ENCODE measurements at regions not wholly inside any gene's neighbourhood (a gene's known extent, or its start where the extent isn't known, plus 50 kb on each side); places are given as distances from the start of the nearest gene placed in this dataset.

- CTCF ChIA-PET = interaction anchor here (0.6 kb wide), 1 partner anchor 480 kb away, joined by 3 read pairs; no protein-coding TSS in a partner anchor
- no peaks in the 10 kb centered on the region for H3K4me1 ChIP-seq (ENCODE audit: control insufficient read depth, insufficient read depth, low read length)
- TF ChIP-seq ZSCAN23 (tag by site-specific recombination; IDR thresholded peaks at IDR 0.05) (no peak), ZNF155 (tag by site-specific recombination; IDR thresholded peaks at IDR 0.05) (no peak), ZNF610 (tag by site-specific recombination; IDR thresholded peaks at IDR 0.05; ENCODE audit: borderline replicate concordance) (no peak)
- no peak overlapping the region for H3K27ac ChIP-seq (ENCODE audit: extremely low read depth, low read depth, low read length)
- POLR2A ChIA-PET = no interaction called here
- no peaks in the 10 kb centered on the region for H3K9me3 ChIP-seq (ENCODE audit: control insufficient read depth, insufficient read depth, low read depth, low read length)
- H3K36me3 ChIP-seq (ENCODE audit: control insufficient read depth in 2 of 2, insufficient read depth in 1 of 2, low read length in 2 of 2) = no peaks in the 10 kb centered on the region
- no peak overlapping the region for H3K4me3 ChIP-seq (ENCODE audit: low read depth, low read length)
These were observed 613.1 kb downstream of the MID1IP1 start for GRCh38 chrX:39414290-39414854.

- Histone ChIP-seq H3K4me3 (ENCODE audit: low read depth, low read length) (no peak overlapping the region), H3K27ac (ENCODE audit: extremely low read depth, low read depth, low read length) (no peak overlapping the region), H3K36me3 (ENCODE audit: control insufficient read depth in 2 of 2, insufficient read depth in 1 of 2, low read length in 2 of 2) (no peaks in the 10 kb centered on the region), H3K9me3 (ENCODE audit: control insufficient read depth, insufficient read depth, low read depth, low read length) (no peaks in the 10 kb centered on the region), H3K4me1 (ENCODE audit: control insufficient read depth, insufficient read depth, low read length) (no peaks in the 10 kb centered on the region)
- TF ChIP-seq BCL11A (tag by site-specific recombination; IDR thresholded peaks at IDR 0.05; ENCODE audit: low read depth) (no peak), YY1 (tag by site-specific recombination; IDR thresholded peaks at IDR 0.05) (no peak), BCL11B (tag by site-specific recombination; IDR thresholded peaks at IDR 0.05; ENCODE audit: low read depth) (no peak), ZNF26 (tag by site-specific recombination; IDR thresholded peaks at IDR 0.05) (no peak), ZEB2 (tag by site-specific recombination; IDR thresholded peaks at IDR 0.05) (no peak), ZFP37 (tag by site-specific recombination; IDR thresholded peaks at IDR 0.05) (no peak)
- TF ChIP-seq, protein P1, sequence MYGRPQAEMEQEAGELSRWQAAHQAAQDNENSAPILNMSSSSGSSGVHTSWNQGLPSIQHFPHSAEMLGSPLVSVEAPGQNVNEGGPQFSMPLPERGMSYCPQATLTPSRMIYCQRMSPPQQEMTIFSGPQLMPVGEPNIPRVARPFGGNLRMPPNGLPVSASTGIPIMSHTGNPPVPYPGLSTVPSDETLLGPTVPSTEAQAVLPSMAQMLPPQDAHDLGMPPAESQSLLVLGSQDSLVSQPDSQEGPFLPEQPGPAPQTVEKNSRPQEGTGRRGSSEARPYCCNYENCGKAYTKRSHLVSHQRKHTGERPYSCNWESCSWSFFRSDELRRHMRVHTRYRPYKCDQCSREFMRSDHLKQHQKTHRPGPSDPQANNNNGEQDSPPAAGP (tag by site-specific recombination; IDR thresholded peaks at IDR 0.05) = no peak
- POLR2A ChIA-PET = no interaction called here
- CTCF ChIA-PET = interaction anchor here (0.6 to 1.3 kb wide), 2 partner anchors 259 to 833 kb away, joined by 3 to 4 read pairs; no protein-coding TSS in a partner anchor
These were observed 615.4 kb downstream of the MID1IP1 start for GRCh38 chrX:39416547-39417260.

- Histone ChIP-seq H3K4me3 (ENCODE audit: low read depth, low read length) (no peak overlapping the region), H3K9me3 (ENCODE audit: control insufficient read depth, insufficient read depth, low read depth, low read length) (no peaks in the 10 kb centered on the region), H3K36me3 (ENCODE audit: control insufficient read depth in 2 of 2, insufficient read depth in 1 of 2, low read length in 2 of 2) (no peaks in the 10 kb centered on the region), H3K27ac (ENCODE audit: extremely low read depth, low read depth, low read length) (no peak overlapping the region), H3K4me1 (ENCODE audit: control insufficient read depth, insufficient read depth, low read length) (no peaks in the 10 kb centered on the region)
- ChIA-PET CTCF (interaction anchor here (0.7 kb wide), 1 partner anchor 34 kb away, joined by 3 read pairs; no protein-coding TSS in a partner anchor), POLR2A (no interaction called here)
- TF ChIP-seq ZNF221 (tag by site-specific recombination; IDR thresholded peaks at IDR 0.05; ENCODE audit: borderline replicate concordance) (no peak), ZNF830 (tag by site-specific recombination; IDR thresholded peaks at IDR 0.05; ENCODE audit: low read depth) (no peak), GLIS1 (tag by site-specific recombination; IDR thresholded peaks at IDR 0.05) (no peak), EGR2 (tag by site-specific recombination; IDR thresholded peaks at IDR 0.05; ENCODE audit: low read depth) (no peak), ZNF621 (tag by site-specific recombination; IDR thresholded peaks at IDR 0.05) (no peak), ZNF544 (tag by site-specific recombination; IDR thresholded peaks at IDR 0.05) (no peak), ZNF433 (tag by site-specific recombination; IDR thresholded peaks at IDR 0.05; ENCODE audit: low read depth) (no peak), IKZF3 (tag by site-specific recombination; IDR thresholded peaks at IDR 0.05) (no peak), ZNF426 (tag by site-specific recombination; IDR thresholded peaks at IDR 0.05) (no peak), SALL2 (tag by site-specific recombination; IDR thresholded peaks at IDR 0.05; ENCODE audit: borderline replicate concordance) (no peak)
- TF ChIP-seq, protein P2, sequence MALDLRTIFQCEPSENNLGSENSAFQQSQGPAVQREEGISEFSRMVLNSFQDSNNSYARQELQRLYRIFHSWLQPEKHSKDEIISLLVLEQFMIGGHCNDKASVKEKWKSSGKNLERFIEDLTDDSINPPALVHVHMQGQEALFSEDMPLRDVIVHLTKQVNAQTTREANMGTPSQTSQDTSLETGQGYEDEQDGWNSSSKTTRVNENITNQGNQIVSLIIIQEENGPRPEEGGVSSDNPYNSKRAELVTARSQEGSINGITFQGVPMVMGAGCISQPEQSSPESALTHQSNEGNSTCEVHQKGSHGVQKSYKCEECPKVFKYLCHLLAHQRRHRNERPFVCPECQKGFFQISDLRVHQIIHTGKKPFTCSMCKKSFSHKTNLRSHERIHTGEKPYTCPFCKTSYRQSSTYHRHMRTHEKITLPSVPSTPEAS (tag by site-specific recombination; IDR thresholded peaks at IDR 0.05) = no peak
- TF ChIP-seq, protein P3, sequence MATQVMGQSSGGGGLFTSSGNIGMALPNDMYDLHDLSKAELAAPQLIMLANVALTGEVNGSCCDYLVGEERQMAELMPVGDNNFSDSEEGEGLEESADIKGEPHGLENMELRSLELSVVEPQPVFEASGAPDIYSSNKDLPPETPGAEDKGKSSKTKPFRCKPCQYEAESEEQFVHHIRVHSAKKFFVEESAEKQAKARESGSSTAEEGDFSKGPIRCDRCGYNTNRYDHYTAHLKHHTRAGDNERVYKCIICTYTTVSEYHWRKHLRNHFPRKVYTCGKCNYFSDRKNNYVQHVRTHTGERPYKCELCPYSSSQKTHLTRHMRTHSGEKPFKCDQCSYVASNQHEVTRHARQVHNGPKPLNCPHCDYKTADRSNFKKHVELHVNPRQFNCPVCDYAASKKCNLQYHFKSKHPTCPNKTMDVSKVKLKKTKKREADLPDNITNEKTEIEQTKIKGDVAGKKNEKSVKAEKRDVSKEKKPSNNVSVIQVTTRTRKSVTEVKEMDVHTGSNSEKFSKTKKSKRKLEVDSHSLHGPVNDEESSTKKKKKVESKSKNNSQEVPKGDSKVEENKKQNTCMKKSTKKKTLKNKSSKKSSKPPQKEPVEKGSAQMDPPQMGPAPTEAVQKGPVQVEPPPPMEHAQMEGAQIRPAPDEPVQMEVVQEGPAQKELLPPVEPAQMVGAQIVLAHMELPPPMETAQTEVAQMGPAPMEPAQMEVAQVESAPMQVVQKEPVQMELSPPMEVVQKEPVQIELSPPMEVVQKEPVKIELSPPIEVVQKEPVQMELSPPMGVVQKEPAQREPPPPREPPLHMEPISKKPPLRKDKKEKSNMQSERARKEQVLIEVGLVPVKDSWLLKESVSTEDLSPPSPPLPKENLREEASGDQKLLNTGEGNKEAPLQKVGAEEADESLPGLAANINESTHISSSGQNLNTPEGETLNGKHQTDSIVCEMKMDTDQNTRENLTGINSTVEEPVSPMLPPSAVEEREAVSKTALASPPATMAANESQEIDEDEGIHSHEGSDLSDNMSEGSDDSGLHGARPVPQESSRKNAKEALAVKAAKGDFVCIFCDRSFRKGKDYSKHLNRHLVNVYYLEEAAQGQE (tag by site-specific recombination; IDR thresholded peaks at IDR 0.05) = no peak
These were observed 617.0 kb downstream of the MID1IP1 start for GRCh38 chrX:39418254-39418704.

All from HEK293 (cell line).